GM19239 (cell line): ENCODE measurements at regions not wholly inside any gene's neighbourhood (a gene's known extent, or its start where the extent isn't known, plus 50 kb on each side); places are given as distances from the start of the nearest gene placed in this dataset.
"Not testable (repeated sequence)": the region's sequence is repeated elsewhere in the genome, so short reads cannot be mapped to it uniquely, and the experiment has no call there.

Experiments used
- DNase-seq: peaks from one replicate; pipeline ENCODE4 v3.0.0; 2011; ENCODE audit warnings: low spot score; ENCODE audit not compliant: insufficient read length
- FAIRE-seq: peaks from 2 replicates; lab custom pipeline; 2011; peaks lifted over from hg19 to GRCh38; lab: Jason Lieb, UNC

GRCh38 chr20:60752741-60753420, 499.2 kb upstream of the CDH4 start:
- no peak for DNase-seq
- no peak for FAIRE-seq

GRCh38 chr20:60754856-60755255, 497.2 kb upstream of the CDH4 start:
- DNase-seq (no peak), FAIRE-seq (no peak)

- DNase-seq (no peak), FAIRE-seq (no peak)
These were observed 492.4 kb upstream of the CDH4 start for GRCh38 chr20:60759651-60760050.

- FAIRE-seq, result no peak
- no peak for DNase-seq
These were observed 491.6 kb upstream of the CDH4 start for GRCh38 chr20:60760256-60761000.

- no peak for FAIRE-seq
- DNase-seq, result no peak
These were observed 491.0 kb upstream of the CDH4 start for GRCh38 chr20:60761056-60761455.

- DNase-seq, result no peak
- FAIRE-seq, result no peak
These were observed 489.7 kb upstream of the CDH4 start for GRCh38 chr20:60762386-60762785.

GRCh38 chr20:60764328-60764727, 487.7 kb upstream of the CDH4 start:
- FAIRE-seq, result no peak
- no peak for DNase-seq

GRCh38 chr20:60764771-60765170, 487.3 kb upstream of the CDH4 start:
- FAIRE-seq (no peak), DNase-seq (no peak)

GRCh38 chr20:60765821-60766403, 486.1 kb upstream of the CDH4 start:
- FAIRE-seq (no peak), DNase-seq (no peak)

GRCh38 chr20:60768216-60768615, 483.8 kb upstream of the CDH4 start:
- no peak for FAIRE-seq
- DNase-seq, result no peak

- no peak for DNase-seq
These were observed 471.6 kb upstream of the CDH4 start for GRCh38 chr20:60780388-60781025.

GRCh38 chr20:60782959-60783625, 469.0 kb upstream of the CDH4 start:
- DNase-seq, result no peak
- FAIRE-seq, result no peak

More at GRCh38 chr20:60780388-60781025, 471.6 kb upstream of the CDH4 start:
- no peak for FAIRE-seq

- no peak for DNase-seq
- no peak for FAIRE-seq
These were observed 466.8 kb upstream of the CDH4 start for GRCh38 chr20:60785301-60785700.

GRCh38 chr20:60785785-60786184, 466.3 kb upstream of the CDH4 start:
- DNase-seq (no peak), FAIRE-seq (no peak)

- no peak for FAIRE-seq
These were observed 465.3 kb upstream of the CDH4 start for GRCh38 chr20:60786686-60787217.

GRCh38 chr20:60787276-60787675, 464.8 kb upstream of the CDH4 start:
- FAIRE-seq (no peak), DNase-seq (no peak)

More at GRCh38 chr20:60786686-60787217, 465.3 kb upstream of the CDH4 start:
- no peak for DNase-seq

- DNase-seq (no peak), FAIRE-seq (no peak)
These were observed 464.0 kb upstream of the CDH4 start for GRCh38 chr20:60788070-60788469.

GRCh38 chr20:60789399-60789798, 462.7 kb upstream of the CDH4 start:
- FAIRE-seq, result no peak
- no peak for DNase-seq

- not testable (repeated sequence) for FAIRE-seq, DNase-seq
These were observed 461.7 kb upstream of the CDH4 start for GRCh38 chr20:60790339-60790738.

- no peak for DNase-seq
- FAIRE-seq, result no peak
These were observed 460.2 kb upstream of the CDH4 start for GRCh38 chr20:60791823-60792222.
